ENCODE measurements at regions not wholly inside any gene's neighbourhood (a gene's known extent, or its start where the extent isn't known, plus 50 kb on each side); places are given as distances from the start of the nearest gene placed in this dataset.
"Not testable (repeated sequence)": the region's sequence is repeated elsewhere in the genome, so short reads cannot be mapped to it uniquely, and the experiment has no call there.

GRCh38 chr9:2276296-2276695, 261.1 kb downstream of the SMARCA2 start:
- Histone ChIP-seq H3K27me3 (ENCODE audit: insufficient read depth in 3 of 3, low read length in 2 of 3) (no peaks in the 10 kb centered on the region), H3K4me3 (no peak overlapping the region), H3K9me3 (no peaks in the 10 kb centered on the region), H3K27ac (no peak overlapping the region), H3K36me3 (ENCODE audit: insufficient read depth in 1 of 2, low read depth in 1 of 2) (no peaks in the 10 kb centered on the region), H3K4me1 (no peaks in the 10 kb centered on the region)
- DNase-seq (no peak), ATAC-seq (no peak)
- intact Hi-C loops (cut with DNase I): loop anchor here in 1 of 2 donors (5.0 kb wide), 1 partner anchor 34 kb away; no protein-coding TSS in a partner anchor
- WGBS, 3 donors: 87 to 94% (median 89%) methylated on average over 10 of the region's 10 CpGs
- no peak for TF ChIP-seq CTCF (IDR thresholded peaks at IDR 0.05)

GRCh38 chr9:2277133-2277532, 262.0 kb downstream of the SMARCA2 start:
- DNase-seq; H3K27ac ChIP-seq; H3K4me1 ChIP-seq; H3K36me3 ChIP-seq (ENCODE audit: insufficient read depth in 1 of 2, low read depth in 1 of 2); ATAC-seq; H3K27me3 ChIP-seq (ENCODE audit: insufficient read depth in 3 of 3, low read length in 2 of 3); H3K9me3 ChIP-seq; H3K4me3 ChIP-seq: not testable (repeated sequence)
- 76 to 82% (median 78%) methylated on average over 7 to 9 of the region's 9 CpGs for WGBS, 3 donors
- intact Hi-C loops (cut with DNase I): loop anchor here in 1 of 2 donors (5.0 kb wide), 1 partner anchor 35 kb away; no protein-coding TSS in a partner anchor

- ATAC-seq; H3K36me3 ChIP-seq (ENCODE audit: insufficient read depth in 1 of 2, low read depth in 1 of 2); H3K27ac ChIP-seq; H3K4me3 ChIP-seq; H3K27me3 ChIP-seq (ENCODE audit: insufficient read depth in 3 of 3, low read length in 2 of 3); H3K4me1 ChIP-seq; H3K9me3 ChIP-seq; DNase-seq: not testable (repeated sequence)
- WGBS, 3 donors: 91 to 94% (median 93%) methylated on average over 12 of the region's 12 CpGs
- intact Hi-C loops (cut with DNase I): loop anchor here in 1 of 2 donors (5.0 kb wide), 1 partner anchor 35 kb away; no protein-coding TSS in a partner anchor
Measured at GRCh38 chr9:2277644-2278043, 262.5 kb downstream of the SMARCA2 start.

GRCh38 chr9:2279138-2279537, 264.0 kb downstream of the SMARCA2 start:
- intact Hi-C loops (cut with DNase I): loop anchor here in 1 of 2 donors (5.0 kb wide), 1 partner anchor 37 kb away; no protein-coding TSS in a partner anchor
- not testable (repeated sequence) for H3K27ac ChIP-seq; H3K27me3 ChIP-seq (ENCODE audit: insufficient read depth in 3 of 3, low read length in 2 of 3); DNase-seq; H3K9me3 ChIP-seq; ATAC-seq; H3K4me3 ChIP-seq; H3K36me3 ChIP-seq (ENCODE audit: insufficient read depth in 1 of 2, low read depth in 1 of 2); H3K4me1 ChIP-seq
- 93 to 97% (median 96%) methylated on average over 8 of the region's 8 CpGs for WGBS, 3 donors

- H3K27me3 ChIP-seq (ENCODE audit: insufficient read depth in 3 of 3, low read length in 2 of 3): no peaks in the 10 kb centered on the region
- no peaks in the 10 kb centered on the region for H3K4me1 ChIP-seq
- ATAC-seq: no peak
- no peak for DNase-seq
- H3K27ac ChIP-seq: no peak overlapping the region
- no peaks in the 10 kb centered on the region for H3K36me3 ChIP-seq (ENCODE audit: insufficient read depth in 1 of 2, low read depth in 1 of 2)
- intact Hi-C loops (cut with DNase I): no loop called here
- H3K9me3 ChIP-seq: no peaks in the 10 kb centered on the region
- WGBS, 3 donors: 80 to 83% (median 80%) methylated on average over 13 of the region's 13 CpGs
- H3K4me3 ChIP-seq: no peak overlapping the region
- TF ChIP-seq CTCF (IDR thresholded peaks at IDR 0.05): no peak
Measured at GRCh38 chr9:2281031-2281802, 266.1 kb downstream of the SMARCA2 start.

- Histone ChIP-seq H3K9me3 (no peaks in the 10 kb centered on the region), H3K27me3 (ENCODE audit: insufficient read depth in 3 of 3, low read length in 2 of 3) (no peaks in the 10 kb centered on the region), H3K4me3 (no peak overlapping the region), H3K27ac (no peak overlapping the region), H3K4me1 (no peaks in the 10 kb centered on the region), H3K36me3 (ENCODE audit: insufficient read depth in 1 of 2, low read depth in 1 of 2) (no peaks in the 10 kb centered on the region)
- no peak for TF ChIP-seq CTCF (IDR thresholded peaks at IDR 0.05)
- DNase-seq (no peak), ATAC-seq (no peak)
- WGBS, 3 donors: 90 to 97% (median 97%) methylated on average over 2 of the region's 2 CpGs
- intact Hi-C loops (cut with DNase I): no loop called here
Measured at GRCh38 chr9:2281803-2282185, 266.6 kb downstream of the SMARCA2 start.
